ENCODE measurements at regions not wholly inside any gene's neighbourhood (a gene's known extent, or its start where the extent isn't known, plus 50 kb on each side); places are given as distances from the start of the nearest gene placed in this dataset.
A peak's percentile ranks its signal among the peaks of the same experiment; 100 is the strongest.

DNA sequence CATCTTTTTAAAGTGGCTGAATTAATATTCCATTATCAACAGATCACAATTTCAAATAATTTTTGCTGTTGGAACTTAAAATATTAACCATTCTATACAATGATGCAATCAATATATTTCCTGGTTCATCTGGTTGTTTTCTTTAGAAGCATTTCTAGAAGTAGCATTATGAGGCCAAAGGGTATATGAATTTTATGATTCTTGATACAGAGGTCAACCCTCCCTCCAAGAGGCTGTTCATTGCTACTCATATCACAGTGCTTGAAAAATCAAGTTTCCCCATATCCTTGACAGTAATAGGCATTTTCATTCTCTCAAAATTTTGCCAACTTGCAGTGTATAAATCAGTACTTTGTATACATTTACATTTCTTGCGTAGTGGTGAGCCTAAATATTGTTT is 312.6 kb downstream of the BMPER start:
- Histone ChIP-seq H3K4me2 (no peak overlapping the region), H3K27me3 (ENCODE audit: insufficient read depth) (no peaks in the 10 kb centered on the region), H3K27ac (ENCODE audit: low read depth) (no peak overlapping the region), H3K4me3 (no peak overlapping the region), H3K79me2 (replicated peaks; ENCODE audit: insufficient read depth) (no peaks in the 10 kb centered on the region), H3F3A (replicated peaks; ENCODE audit: low read depth) (no peaks in the 10 kb centered on the region), H3K36me3 (ENCODE audit: insufficient read depth) (no peaks in the 10 kb centered on the region), H4K20me1 (replicated peaks; ENCODE audit: insufficient read depth) (no peaks in the 10 kb centered on the region), H2AFZ (no peak overlapping the region), H3K9me2 (ENCODE audit: insufficient read depth) (0 out of 2 replicates have a peak, but pooled peaks cover 10% of the 10 kb centered on the region), H3K4me1 (ENCODE audit: insufficient read depth) (peaks cover 3% of the 10 kb centered on the region; the same call in 1 of the 2 replicates)
- Mint-ChIP-seq H3K4me3 (no peak overlapping the region), H3K9me3 (no peaks in the 10 kb centered on the region), H3K27ac (no peak overlapping the region), H3K36me3 (ENCODE audit: low read depth) (no peaks in the 10 kb centered on the region), H3K4me1 (peaks cover 21% of the 10 kb centered on the region), H3K27me3 (ENCODE audit: insufficient read depth, low read depth, poor library complexity) (peaks cover 2% of the 10 kb centered on the region)
- no peak for DNase-seq (ENCODE audit: low spot score)
- TF ChIP-seq, protein P1, sequence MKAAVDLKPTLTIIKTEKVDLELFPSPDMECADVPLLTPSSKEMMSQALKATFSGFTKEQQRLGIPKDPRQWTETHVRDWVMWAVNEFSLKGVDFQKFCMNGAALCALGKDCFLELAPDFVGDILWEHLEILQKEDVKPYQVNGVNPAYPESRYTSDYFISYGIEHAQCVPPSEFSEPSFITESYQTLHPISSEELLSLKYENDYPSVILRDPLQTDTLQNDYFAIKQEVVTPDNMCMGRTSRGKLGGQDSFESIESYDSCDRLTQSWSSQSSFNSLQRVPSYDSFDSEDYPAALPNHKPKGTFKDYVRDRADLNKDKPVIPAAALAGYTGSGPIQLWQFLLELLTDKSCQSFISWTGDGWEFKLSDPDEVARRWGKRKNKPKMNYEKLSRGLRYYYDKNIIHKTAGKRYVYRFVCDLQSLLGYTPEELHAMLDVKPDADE (IDR thresholded peaks at IDR 0.05): no peak
- TF ChIP-seq, protein P2, sequence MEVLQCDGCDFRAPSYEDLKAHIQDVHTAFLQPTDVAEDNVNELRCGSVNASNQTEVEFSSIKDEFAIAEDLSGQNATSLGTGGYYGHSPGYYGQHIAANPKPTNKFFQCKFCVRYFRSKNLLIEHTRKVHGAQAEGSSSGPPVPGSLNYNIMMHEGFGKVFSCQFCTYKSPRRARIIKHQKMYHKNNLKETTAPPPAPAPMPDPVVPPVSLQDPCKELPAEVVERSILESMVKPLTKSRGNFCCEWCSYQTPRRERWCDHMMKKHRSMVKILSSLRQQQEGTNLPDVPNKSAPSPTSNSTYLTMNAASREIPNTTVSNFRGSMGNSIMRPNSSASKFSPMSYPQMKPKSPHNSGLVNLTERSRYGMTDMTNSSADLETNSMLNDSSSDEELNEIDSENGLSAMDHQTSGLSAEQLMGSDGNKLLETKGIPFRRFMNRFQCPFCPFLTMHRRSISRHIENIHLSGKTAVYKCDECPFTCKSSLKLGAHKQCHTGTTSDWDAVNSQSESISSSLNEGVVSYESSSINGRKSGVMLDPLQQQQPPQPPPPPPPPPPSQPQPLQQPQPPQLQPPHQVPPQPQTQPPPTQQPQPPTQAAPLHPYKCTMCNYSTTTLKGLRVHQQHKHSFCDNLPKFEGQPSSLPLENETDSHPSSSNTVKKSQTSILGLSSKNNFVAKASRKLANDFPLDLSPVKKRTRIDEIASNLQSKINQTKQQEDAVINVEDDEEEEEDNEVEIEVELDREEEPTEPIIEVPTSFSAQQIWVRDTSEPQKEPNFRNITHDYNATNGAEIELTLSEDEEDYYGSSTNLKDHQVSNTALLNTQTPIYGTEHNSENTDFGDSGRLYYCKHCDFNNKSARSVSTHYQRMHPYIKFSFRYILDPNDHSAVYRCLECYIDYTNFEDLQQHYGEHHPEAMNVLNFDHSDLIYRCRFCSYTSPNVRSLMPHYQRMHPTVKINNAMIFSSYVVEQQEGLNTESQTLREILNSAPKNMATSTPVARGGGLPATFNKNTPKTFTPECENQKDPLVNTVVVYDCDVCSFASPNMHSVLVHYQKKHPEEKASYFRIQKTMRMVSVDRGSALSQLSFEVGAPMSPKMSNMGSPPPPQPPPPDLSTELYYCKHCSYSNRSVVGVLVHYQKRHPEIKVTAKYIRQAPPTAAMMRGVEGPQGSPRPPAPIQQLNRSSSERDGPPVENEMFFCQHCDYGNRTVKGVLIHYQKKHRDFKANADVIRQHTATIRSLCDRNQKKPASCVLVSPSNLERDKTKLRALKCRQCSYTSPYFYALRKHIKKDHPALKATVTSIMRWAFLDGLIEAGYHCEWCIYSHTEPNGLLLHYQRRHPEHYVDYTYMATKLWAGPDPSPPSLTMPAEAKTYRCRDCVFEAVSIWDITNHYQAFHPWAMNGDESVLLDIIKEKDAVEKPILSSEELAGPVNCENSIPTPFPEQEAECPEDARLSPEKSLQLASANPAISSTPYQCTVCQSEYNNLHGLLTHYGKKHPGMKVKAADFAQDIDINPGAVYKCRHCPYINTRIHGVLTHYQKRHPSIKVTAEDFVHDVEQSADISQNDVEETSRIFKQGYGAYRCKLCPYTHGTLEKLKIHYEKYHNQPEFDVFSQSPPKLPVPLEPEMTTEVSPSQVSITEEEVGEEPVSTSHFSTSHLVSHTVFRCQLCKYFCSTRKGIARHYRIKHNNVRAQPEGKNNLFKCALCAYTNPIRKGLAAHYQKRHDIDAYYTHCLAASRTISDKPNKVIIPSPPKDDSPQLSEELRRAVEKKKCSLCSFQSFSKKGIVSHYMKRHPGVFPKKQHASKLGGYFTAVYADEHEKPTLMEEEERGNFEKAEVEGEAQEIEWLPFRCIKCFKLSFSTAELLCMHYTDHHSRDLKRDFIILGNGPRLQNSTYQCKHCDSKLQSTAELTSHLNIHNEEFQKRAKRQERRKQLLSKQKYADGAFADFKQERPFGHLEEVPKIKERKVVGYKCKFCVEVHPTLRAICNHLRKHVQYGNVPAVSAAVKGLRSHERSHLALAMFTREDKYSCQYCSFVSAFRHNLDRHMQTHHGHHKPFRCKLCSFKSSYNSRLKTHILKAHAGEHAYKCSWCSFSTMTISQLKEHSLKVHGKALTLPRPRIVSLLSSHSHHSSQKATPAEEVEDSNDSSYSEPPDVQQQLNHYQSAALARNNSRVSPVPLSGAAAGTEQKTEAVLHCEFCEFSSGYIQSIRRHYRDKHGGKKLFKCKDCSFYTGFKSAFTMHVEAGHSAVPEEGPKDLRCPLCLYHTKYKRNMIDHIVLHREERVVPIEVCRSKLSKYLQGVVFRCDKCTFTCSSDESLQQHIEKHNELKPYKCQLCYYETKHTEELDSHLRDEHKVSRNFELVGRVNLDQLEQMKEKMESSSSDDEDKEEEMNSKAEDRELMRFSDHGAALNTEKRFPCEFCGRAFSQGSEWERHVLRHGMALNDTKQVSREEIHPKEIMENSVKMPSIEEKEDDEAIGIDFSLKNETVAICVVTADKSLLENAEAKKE (CRISPR knock-in tag; IDR thresholded peaks at IDR 0.05): no peak
- TF ChIP-seq ZNF114 (CRISPR knock-in tag; IDR thresholded peaks at IDR 0.05): no peak
- no peak for ATAC-seq

DNA sequence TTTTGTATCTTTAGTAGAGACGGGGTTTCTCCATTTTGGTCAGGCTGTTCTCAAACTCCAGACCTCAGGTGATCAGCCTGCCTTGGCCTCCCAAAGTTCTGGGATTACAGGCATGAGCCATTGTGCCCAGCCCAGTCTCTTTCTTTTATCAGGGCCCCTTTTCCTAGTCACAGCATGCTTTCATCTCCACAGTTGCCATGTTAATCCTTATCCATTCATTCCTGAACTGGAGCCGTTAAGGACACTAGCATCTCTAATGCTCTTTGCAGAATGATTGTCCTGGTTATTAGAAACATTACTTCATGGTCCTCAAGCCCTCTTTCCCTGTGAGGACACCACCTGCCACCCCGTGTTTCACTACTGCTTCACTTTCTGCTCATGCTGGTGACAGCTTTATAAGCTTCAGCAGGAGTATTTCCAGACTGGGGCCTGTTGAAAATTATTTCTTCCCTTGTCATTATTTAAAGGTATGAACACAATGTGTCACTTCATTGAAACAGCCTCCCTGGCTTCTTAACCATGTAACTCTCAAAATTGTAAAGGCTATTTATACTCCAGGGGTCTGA is 313.9 kb downstream of the BMPER start:
- DNase-seq (ENCODE audit: low spot score) (no peak), ATAC-seq (peak; percentile 58; the same call in 1 of the 3 replicates)
- Mint-ChIP-seq H3K4me1 (peaks cover 21% of the 10 kb centered on the region), H3K36me3 (ENCODE audit: low read depth) (no peaks in the 10 kb centered on the region), H3K27me3 (ENCODE audit: insufficient read depth, low read depth, poor library complexity) (peaks cover 2% of the 10 kb centered on the region), H3K4me3 (no peak overlapping the region), H3K27ac (no peak overlapping the region), H3K9me3 (no peaks in the 10 kb centered on the region)
- Histone ChIP-seq H3K27ac (ENCODE audit: low read depth) (no peak overlapping the region), H3K9me2 (ENCODE audit: insufficient read depth) (0 out of 2 replicates have a peak, but pooled peaks cover 10% of the 10 kb centered on the region), H3K4me3 (no peak overlapping the region), H3K4me1 (ENCODE audit: insufficient read depth) (peaks cover 3% of the 10 kb centered on the region; the same call in 1 of the 2 replicates), H3K36me3 (ENCODE audit: insufficient read depth) (no peaks in the 10 kb centered on the region), H3F3A (replicated peaks; ENCODE audit: low read depth) (no peaks in the 10 kb centered on the region), H3K4me2 (no peak overlapping the region), H3K79me2 (replicated peaks; ENCODE audit: insufficient read depth) (no peaks in the 10 kb centered on the region), H4K20me1 (replicated peaks; ENCODE audit: insufficient read depth) (no peaks in the 10 kb centered on the region), H3K27me3 (ENCODE audit: insufficient read depth) (no peaks in the 10 kb centered on the region), H2AFZ (0 out of 2 replicates have a peak overlapping the region, but pooled peaks have one; percentile 48)
- no peak for TF ChIP-seq POLR2AphosphoS5 (IDR thresholded peaks at IDR 0.05; ENCODE audit: low read depth)
- no peak for TF ChIP-seq ZNF114 (CRISPR knock-in tag; IDR thresholded peaks at IDR 0.05)
- no peak for TF ChIP-seq ZNF331 (CRISPR knock-in tag; IDR thresholded peaks at IDR 0.05; ENCODE audit: low read depth)
- no peak for TF ChIP-seq JUNB (IDR thresholded peaks at IDR 0.05; ENCODE audit: unreplicated experiment)
- TF ChIP-seq NANOG (IDR thresholded peaks at IDR 0.05; ENCODE audit: borderline replicate concordance): peak; percentile 32; the same call in 1 of the 2 replicates

All from GM23338 (cell line).